ENCODE measurements at regions not wholly inside any gene's neighbourhood (a gene's known extent, or its start where the extent isn't known, plus 50 kb on each side); places are given as distances from the start of the nearest gene placed in this dataset.
"Not testable (repeated sequence)": the region's sequence is repeated elsewhere in the genome, so short reads cannot be mapped to it uniquely, and the experiment has no call there.

DNA sequence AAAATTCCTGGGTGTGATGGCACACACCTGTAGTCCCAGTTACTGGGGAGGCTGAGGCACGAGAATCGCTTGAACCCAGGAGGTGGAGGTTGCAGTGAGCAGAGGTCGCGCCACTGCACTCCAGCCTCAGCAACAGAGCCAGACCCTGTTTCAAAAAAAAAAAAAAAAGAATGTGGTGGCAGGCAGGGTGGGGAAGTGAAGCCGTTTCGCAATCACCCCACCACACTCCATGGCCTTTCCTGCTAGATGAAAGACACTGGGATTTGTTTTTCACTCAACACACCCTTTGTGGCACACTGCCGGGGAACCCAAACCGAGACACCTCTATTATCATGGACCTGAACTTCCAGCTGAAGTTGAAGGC lies 172.4 kb upstream of the IQSEC1 start:
- no peak for DNase-seq

GRCh38 chr3:13243586-13243985 lies 170.4 kb upstream of the IQSEC1 start:
- DNase-seq, result no peak

GRCh38 chr3:13242364-13242737 lies 169.1 kb upstream of the IQSEC1 start:
- DNase-seq, result no peak

DNA sequence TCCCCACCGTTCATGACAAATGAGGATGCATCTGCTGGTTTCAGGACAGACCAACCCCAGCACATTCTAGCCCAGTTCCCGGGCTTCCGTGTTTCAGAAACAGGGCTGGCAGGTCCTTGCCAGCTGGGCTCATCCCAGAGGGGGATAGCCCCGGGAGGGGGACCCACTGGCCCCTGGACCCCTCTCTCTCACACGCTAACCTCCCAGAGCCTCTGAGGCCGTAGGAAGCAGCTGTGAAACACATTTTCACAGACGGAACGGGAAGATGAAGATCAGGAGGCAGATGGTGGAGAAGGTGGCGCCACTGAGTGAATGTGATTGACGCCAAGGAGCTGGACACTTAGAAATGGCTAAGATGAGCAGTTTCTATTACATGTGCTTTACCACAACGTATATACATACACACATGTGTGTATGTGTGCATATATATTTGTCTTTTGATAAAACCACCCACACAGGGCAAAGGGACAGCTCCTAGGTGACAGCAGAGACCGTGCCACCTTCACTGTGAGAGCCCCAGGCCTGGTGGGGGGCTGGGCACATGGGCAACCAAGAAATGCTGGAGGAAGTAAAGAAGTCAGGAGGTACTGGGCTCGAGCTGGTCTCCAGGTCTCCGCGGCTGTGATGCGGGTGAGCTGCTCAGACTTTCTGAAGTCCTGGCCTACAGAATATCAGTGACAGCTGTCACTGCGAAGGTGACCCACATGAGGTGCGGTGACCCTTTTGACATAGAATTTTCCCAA lies 168.6 kb upstream of the IQSEC1 start:
- no peak for DNase-seq

DNA sequence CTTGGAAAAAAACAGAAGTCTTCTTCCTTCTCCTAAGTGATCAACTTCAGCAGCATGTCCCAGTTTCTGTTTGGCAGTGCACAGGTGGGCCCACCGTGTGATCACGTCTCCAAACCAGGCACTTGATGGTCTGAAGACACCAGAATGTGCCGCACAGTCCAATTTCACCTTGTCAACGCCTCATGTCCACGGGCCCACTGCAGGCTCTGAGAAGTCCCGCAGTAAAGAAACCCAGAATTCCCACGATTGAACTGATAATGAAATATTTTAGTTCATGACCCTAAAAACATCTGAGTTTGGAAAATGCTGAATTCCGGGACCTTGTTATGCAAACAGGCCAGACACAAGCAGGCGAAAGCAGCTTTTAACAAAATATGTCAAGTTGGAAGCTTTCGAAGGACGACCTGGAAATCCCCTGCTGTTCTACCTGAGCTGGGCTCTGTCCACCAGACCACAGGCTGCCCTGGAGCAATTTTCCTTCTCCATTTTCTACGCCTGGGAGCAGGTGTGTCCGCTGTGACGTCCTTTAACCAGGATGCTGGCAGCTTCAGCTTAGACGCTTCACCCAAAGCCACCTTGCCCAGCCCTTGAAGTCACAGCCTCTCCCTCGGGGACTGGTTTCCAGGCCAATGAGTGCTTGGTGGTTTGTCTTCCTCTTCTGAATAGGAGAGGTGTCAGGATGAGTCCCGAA lies 167.8 kb upstream of the IQSEC1 start:
- DNase-seq, result no peak

GRCh38 chr3:13239467-13239760 lies 166.2 kb upstream of the IQSEC1 start:
- no peak for DNase-seq

DNA sequence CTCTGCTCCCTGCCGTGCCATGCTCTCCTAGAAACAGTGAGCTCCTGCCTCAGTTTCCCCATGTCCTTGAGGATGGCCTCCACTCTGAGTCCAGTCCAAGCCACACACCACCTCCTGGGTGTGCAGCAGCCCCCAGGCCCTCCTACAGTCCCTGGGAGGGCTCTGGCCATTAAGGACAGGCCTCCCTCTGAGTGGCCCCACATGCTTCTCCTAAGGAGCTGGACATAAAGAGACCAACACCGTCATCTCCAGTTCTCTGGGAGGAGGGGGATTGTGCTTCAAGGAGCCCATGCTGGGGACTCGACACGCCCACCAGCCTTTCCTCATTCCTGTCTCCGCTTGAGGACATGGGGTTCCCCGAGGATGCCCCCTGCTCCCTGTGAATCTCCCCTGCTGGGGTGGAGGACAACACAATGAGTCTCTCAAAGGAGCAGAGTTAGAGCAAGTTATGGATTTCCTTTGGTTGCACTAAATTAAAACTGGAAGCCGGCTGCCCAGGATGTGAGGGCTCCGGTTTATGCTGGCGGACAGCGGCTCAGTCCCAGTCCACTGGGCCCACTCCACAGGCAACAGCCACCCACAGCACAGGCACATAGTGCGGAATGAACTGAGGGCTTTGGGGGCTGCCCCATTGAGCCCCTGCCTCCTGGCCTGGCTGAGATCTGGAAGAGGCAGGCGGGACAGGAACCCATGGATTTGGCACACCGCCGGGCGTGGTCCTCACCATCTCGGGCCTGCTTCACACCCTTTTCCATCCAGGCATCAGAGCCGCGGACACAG lies 165.6 kb upstream of the IQSEC1 start:
- DNase-seq, result no peak

DNA sequence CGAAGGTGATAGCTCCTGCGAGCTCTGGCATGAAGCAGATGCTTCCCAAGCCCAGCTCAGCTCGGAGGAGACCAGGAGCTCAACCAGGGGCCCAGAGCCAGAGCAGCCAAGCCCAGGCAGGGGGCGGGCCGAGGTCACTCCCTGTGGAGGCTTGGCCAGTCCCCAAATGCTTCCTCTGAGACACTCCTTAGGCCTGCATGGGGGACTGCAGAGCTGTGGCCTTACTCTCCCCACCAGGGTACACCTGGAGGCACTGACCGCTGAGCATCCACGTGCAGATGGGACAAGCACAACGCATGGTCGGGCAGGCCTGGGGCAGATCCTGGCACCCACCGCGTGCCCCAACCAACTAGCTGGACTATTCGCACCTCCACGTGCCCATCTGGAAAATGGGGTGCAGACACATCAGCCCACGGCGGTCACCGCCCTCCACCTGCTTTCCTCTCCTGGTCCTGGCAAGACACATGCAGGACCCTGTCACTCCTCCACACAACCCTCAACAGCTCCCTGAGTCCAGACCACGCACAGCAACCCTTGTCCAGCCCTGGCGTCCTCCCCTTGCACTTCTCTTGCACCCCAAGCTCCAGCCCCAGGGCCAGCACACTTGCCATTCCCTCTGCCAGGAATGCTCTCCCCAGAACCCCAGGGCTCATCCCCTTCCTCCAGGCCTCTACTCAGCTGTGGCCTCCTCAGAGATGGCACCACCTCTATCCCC lies 164.7 kb upstream of the IQSEC1 start:
- DNase-seq, result no peak

DNA sequence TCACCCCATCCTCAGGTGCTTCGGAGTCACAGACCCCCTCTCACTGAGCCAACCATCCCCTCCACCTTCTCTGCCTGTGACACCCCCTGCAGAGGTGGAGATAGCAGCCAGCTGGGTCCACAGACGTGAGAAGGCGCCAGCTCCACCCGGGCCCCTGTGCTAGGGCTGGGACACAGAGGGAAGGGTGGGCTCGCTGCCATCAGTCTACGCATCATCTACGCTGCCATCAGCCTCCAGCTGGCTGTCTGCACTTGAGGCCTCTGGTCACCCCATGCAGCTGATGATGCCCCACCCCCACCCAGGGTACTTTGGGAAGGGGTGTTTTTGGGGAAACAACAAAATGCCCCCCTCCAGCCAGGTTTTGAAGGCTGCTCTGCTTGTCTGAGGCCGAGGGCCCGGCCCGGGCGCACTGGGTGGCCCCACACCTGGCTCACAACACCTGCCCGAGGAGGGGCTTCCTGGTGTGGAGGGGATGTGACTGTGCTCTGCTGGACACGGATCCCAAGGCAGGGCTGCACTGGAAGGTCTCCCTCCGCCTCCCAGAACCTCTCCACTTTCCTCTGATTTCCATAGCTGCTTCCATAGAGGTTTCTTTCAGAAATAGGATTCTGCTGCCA lies 163.4 kb upstream of the IQSEC1 start:
- no peak for DNase-seq

DNA sequence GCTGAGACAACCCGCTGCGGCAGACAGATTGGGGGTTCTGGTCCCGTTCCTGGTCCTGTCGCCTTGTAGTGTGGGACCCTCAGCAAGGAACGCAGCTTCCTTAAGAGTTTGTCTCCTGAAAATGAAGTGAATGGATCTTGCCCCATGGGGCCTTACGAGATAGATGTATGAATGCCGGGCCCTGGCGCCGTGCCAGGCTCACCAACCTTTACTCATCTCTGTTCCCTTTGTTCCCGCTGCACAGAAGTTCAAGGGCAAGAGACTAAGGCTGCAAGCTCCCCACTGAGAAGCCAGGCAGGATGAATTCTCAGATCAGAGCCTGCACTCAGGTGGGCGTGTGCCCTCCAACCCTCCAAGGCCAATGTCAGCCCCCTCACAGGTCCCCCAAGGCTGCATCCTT lies 162.7 kb upstream of the IQSEC1 start:
- no peak for DNase-seq

DNA sequence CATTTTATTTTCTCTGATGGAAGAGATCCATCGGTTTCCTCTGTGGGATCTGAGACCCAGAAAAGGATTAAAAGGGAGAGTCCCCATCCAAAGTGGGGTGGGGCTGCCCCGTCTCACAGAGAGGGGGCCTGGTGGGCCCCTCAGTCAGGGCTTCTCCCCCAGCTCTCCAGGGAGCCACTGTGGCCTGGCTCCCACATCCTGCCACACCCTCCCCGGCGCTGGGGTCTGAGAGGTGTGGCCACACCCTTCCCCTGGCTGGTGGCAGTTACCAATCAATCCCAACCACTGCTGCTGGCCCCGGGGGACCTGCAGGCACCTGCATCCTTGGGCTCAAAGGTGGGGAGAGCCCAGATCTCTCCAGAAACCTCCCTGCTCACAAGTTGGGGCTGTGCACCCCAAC lies 161.8 kb upstream of the IQSEC1 start:
- DNase-seq, result no peak

GRCh38 chr3:13234666-13235065 lies 161.4 kb upstream of the IQSEC1 start:
- DNase-seq, result no peak

GRCh38 chr3:13233487-13234485 lies 160.6 kb upstream of the IQSEC1 start:
- no peak for DNase-seq

GRCh38 chr3:13231781-13232666 lies 158.8 kb upstream of the IQSEC1 start:
- DNase-seq, result no peak

DNA sequence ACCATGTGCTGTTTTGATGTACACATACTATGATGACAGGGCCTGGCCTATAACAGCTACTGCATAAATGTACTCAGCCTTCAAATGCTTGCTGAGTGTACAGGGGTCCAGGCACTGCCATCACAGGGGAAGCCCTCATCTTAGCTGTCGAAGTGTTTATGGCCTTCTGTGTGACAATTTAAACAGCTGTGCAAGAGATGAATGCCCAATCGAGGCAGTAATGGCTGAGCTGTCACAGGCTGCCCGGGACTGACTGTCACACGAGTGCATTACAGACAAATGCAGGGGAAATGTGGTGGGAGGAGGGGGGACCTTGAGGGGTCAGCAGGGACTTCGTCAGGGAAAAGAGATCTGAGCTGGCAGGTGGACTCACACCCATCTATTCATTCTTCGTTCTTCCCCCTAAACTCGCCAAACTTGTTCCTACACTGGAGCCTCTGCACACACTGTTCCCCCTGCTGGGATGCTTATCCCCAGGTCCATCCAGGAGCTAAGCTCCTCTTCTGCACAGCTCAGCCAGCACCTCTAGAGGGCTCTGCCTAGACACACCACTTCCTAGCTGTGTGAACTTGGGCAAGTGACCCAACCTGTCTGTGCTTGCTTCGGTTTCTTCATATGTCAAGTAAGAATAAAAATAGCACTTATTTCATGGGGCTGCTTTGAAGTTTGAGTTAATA lies 156.2 kb upstream of the IQSEC1 start:
- DNase-seq, result no peak

DNA sequence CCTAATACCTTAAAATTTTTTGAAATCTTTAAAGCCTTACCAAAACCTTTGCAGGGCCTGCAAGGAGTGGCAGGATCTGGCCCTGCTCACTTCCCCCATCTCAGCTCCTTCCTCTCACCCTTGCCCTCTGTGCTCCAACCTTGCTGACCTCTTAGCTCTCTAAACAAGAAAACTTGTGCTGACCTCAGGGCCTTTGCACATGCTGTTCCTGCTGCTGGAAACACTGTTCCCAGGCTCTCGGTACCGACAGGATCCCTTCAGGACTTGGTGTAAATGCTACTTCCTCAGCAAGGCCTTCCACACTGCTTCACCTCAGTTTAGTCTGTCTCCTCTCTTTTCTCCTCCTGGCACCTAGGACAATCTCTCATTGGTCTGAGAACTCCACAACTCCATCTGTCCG lies 155.4 kb upstream of the IQSEC1 start:
- no peak for DNase-seq

GRCh38 chr3:13228169-13228568 lies 154.9 kb upstream of the IQSEC1 start:
- not testable (repeated sequence) for DNase-seq

DNA sequence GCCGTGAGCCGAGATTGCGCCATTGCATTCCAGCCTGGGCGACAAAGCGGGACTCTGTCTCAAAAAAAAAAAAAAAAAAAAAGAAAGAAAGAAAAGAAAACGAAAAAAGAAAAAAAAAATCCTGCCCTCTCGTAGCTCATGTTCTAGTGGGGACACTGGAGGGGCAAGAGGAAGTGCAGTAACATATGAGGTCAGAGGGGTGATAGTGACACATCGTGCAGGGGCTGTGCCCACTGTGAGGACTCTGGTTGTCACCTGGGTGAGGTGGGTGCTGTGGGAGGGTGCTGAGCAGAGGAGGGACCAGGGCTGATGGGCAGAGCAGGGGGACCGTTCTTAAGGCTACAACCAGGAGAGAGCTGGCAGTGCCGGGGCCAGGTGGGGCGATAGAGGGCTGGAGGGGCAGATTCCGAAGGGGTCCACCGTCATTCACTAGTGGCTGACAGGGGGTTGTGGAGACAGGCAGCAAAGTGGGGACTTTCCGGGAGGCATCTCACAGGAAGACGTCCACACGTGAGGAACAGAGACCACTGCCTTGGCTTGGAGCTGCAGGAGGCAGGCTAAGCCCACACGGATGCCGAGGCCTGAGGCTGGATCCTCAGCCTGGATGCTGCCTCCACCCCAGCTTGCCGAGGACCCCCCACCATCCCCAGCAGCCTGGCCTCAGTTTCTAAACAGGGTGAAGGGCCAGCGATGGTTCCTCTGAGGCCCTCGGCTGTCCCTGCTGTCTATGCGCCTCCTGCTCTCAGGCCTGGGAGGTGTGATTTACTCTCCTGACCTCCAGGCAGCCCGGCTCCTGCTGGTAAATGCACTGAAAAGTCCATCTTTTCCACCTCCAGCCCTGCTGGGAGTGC lies 154.3 kb upstream of the IQSEC1 start:
- DNase-seq, result no peak

- DNase-seq, result no peak
Measured at GRCh38 chr3:13224967-13225366, 151.7 kb upstream of the IQSEC1 start.

All from left hindlimb (tissue), 1 donor.